Adipocyte (in vitro differentiated cells): ENCODE measurements at regions not wholly inside any gene's neighbourhood (a gene's known extent, or its start where the extent isn't known, plus 50 kb on each side); places are given as distances from the start of the nearest gene placed in this dataset.
"Not testable (repeated sequence)": the region's sequence is repeated elsewhere in the genome, so short reads cannot be mapped to it uniquely, and the experiment has no call there.

Source experiments
- DNase-seq: peaks from one replicate; pipeline ENCODE4 v3.0.0-alpha.2; 2015; ENCODE audit warnings: low read depth
- H3K27me3 ChIP-seq: replicated peaks from 2 replicates; pipeline ENCODE4 v1.7.0; 2013; ENCODE audit warnings: mild to moderate bottlenecking, low read length, moderate library complexity; ENCODE audit not compliant: control insufficient read depth, insufficient read depth
- H3K36me3 ChIP-seq: 2 replicates; pipeline ENCODE4 v1.7.0; 2013; ENCODE audit warnings: low read length, mild to moderate bottlenecking, moderate library complexity; ENCODE audit not compliant: control insufficient read depth, insufficient read depth, severe bottlenecking
- H3K4me1 ChIP-seq: 2 replicates; pipeline ENCODE4 v1.7.0; 2013; ENCODE audit warnings: mild to moderate bottlenecking, low read length, moderate library complexity; ENCODE audit not compliant: control insufficient read depth, insufficient read depth
- H3K4me3 ChIP-seq: 2 replicates; pipeline ENCODE4 v1.7.0; 2013; ENCODE audit warnings: mild to moderate bottlenecking, low read length, moderate library complexity
- H3K9ac ChIP-seq: 2 replicates; pipeline ENCODE4 v1.7.0; 2013; ENCODE audit warnings: mild to moderate bottlenecking, low read length, moderate library complexity
- H3K9me3 ChIP-seq: 2 replicates; pipeline ENCODE4 v1.7.0; 2013; ENCODE audit warnings: mild to moderate bottlenecking, low read length, moderate library complexity; ENCODE audit not compliant: control insufficient read depth

DNA sequence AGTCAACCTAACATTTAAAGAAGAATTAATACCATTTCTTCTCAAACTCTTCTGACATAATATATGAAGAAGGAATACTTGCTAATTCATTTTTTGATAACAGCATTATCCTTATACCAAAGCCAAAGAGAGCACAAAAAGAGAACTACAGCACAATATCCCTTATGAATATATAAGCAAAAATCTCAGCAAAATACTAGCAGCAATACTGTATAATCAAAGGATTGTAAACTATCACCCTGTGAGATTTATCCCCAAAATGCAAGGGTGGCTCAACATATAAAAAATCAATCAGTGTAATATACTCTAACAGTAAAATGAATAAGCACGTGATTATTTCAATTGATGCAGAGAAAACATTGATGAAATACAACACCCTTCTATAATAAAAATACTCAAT, 81.9 kb upstream of the ZNG1F start:
- not testable (repeated sequence) for H3K27me3 ChIP-seq, H3K9ac ChIP-seq

DNA sequence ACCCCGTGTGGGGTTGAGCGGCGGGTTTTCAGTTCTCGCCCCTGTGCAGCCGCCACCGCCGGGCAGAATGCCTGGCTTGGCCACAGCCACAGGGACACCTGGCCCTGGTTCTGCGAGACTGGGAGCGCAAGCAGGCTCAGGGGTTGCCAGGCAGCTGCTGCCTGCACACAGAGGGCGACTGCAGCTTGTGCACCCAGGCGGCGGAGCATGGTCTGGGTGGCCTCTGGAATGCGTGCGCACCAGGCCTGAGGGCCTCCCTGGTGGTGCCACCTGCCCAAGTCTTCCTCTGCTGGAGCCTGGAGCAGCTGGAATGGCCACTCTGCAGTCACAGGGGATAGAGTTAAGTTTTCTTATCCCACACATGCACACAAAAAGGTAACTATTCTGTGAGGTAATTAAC, 80.4 kb upstream of the ZNG1F start:
- not testable (repeated sequence) for H3K9me3 ChIP-seq, DNase-seq, H3K36me3 ChIP-seq, H3K27me3 ChIP-seq, H3K4me1 ChIP-seq, H3K4me3 ChIP-seq, H3K9ac ChIP-seq

More for the DNA sequence above, 81.9 kb upstream of the ZNG1F start:
- H3K4me3 ChIP-seq, H3K36me3 ChIP-seq, H3K9me3 ChIP-seq, H3K4me1 ChIP-seq, DNase-seq: not testable (repeated sequence)

DNA sequence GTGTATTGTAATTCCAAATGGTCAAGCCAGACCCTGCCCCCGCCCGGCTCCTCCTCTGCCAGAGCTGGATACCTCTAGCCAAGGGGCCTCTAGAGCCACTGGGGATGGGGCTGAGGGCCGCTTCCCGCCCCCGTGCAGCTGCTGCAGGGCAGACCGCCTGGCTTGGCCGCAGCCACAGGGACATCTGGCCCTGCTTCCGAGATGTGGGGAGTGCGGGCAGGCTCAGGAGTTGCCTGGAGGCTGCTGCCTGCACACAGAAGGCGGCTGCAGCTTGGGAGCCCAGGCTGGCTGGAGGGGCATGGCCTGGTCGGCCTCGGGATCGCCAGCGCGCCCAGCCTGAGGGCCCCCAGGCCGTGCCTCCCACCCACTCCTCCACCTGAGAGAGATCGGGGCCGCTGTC, 79.9 kb upstream of the ZNG1F start:
- DNase-seq, H3K9ac ChIP-seq, H3K4me1 ChIP-seq, H3K4me3 ChIP-seq, H3K9me3 ChIP-seq, H3K36me3 ChIP-seq, H3K27me3 ChIP-seq: not testable (repeated sequence)

DNA sequence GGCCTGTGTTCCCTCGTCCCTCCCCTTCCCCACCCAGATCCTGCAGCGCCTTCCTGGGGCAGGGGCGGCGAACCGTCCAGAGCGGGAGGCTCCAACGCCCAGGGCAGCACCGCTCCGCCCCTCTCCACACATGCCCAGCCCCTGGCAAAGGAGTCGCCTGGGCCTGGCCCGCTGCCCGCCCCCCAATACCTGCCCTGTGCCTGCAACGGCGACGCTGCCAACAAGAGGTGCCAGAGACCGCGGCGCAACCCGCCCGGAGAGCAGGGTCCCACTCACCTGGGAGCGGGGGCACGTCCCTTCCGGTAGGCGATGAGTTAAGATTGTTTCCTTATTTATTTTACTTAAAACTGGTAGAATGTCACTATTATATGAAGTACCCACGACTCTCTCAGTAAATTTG, 77.5 kb upstream of the ZNG1F start:
- DNase-seq, H3K27me3 ChIP-seq: not testable (repeated sequence)

DNA sequence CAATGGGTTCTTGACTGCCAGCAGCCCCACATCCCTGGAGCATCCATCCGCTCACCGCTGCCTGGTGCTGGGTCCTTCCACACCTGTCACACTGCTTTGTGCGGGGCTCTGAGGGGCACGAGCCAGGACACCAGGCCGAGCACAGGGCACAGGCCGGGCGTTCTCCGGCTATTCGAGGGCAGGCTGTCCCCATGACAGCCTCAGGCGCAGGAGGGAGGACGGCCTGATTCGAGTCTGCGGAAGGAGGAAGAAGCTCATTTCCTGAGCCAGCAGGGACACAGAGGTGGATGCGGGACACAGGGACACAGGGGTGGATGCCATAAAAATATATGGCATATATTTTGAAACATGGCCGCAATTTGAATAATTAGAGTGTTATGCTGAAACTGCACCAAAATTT, 76.9 kb upstream of the ZNG1F start:
- DNase-seq, H3K4me3 ChIP-seq, H3K9me3 ChIP-seq, H3K9ac ChIP-seq, H3K36me3 ChIP-seq, H3K4me1 ChIP-seq, H3K27me3 ChIP-seq: not testable (repeated sequence)

More for the DNA sequence above, 77.5 kb upstream of the ZNG1F start:
- H3K4me3 ChIP-seq, H3K9me3 ChIP-seq, H3K4me1 ChIP-seq, H3K9ac ChIP-seq, H3K36me3 ChIP-seq: not testable (repeated sequence)

DNA sequence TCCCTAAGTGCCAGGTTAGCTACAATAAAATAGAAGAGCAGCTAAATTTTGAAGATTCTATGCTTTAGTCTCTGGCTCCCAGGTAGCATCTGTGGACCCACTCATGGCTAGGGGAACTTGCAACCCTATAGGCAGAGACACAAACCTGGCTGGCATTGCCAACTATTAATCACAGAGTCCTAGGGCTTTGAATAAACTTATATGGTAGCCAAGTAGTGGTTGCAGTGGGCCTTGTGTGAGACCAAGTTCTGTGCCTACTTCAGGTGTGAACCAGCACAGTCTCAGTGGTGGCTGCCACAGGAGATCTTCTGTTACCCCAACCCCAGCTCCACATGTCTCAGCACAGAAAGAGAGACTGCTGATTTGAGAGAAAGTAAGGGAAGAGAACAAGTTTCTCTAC, 62.9 kb upstream of the ZNG1F start:
- not testable (repeated sequence) for H3K9ac ChIP-seq, H3K4me3 ChIP-seq, DNase-seq, H3K27me3 ChIP-seq, H3K4me1 ChIP-seq, H3K9me3 ChIP-seq, H3K36me3 ChIP-seq

DNA sequence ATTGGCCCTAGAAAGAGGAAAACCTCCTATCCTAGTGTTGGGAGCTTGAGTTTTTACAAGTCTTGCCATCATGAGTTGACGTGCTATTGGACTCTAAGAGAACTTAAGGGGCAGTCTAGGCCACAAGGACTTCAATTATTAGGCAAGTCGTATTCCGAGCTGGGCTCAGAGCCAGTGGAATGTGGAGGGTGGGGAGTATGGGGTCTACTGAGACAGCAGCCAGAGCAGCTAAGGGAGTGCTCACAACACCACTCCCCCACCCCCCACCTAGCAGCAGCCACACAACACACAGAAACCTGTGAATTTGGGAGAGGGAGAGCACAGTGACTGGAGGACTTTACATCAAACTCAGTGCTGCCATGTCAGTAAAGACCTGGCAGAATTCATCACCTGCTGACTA, 62.0 kb upstream of the ZNG1F start:
- H3K9ac ChIP-seq, DNase-seq, H3K27me3 ChIP-seq, H3K36me3 ChIP-seq, H3K9me3 ChIP-seq, H3K4me3 ChIP-seq, H3K4me1 ChIP-seq: not testable (repeated sequence)

DNA sequence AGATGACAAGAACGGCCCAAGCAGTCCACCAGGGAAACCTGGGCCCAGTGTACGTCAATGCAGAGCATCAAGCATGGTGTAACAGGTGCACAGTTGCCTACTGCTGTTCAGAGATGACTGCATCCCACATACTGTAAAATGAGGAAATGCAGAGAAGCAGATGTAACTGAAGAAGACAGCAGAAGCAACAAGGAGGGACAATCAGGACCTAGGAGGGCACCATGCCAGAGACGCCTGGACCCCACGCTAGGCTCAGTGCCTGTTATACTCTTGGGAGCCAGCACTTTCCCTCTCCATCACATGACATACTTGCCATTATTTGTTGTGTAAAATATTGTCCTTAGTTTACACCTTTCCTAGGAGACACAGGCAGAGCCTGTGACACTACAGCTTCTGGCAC, 57.6 kb upstream of the ZNG1F start:
- not testable (repeated sequence) for H3K9me3 ChIP-seq, H3K4me1 ChIP-seq, DNase-seq, H3K27me3 ChIP-seq, H3K9ac ChIP-seq, H3K36me3 ChIP-seq, H3K4me3 ChIP-seq
